GM21619 (cell line): ENCODE measurements at regions not wholly inside any gene's neighbourhood (a gene's known extent, or its start where the extent isn't known, plus 50 kb on each side); places are given as distances from the start of the nearest gene placed in this dataset.
A peak's percentile ranks its signal among the peaks of the same experiment; 100 is the strongest.

ENCODE experiments used
- ATAC-seq: cut with Tn5 transposase; IDR thresholded peaks from one replicate; pipeline ENCODE4 v1.9.1; 2021; ENCODE audit not compliant: unreplicated experiment

DNA sequence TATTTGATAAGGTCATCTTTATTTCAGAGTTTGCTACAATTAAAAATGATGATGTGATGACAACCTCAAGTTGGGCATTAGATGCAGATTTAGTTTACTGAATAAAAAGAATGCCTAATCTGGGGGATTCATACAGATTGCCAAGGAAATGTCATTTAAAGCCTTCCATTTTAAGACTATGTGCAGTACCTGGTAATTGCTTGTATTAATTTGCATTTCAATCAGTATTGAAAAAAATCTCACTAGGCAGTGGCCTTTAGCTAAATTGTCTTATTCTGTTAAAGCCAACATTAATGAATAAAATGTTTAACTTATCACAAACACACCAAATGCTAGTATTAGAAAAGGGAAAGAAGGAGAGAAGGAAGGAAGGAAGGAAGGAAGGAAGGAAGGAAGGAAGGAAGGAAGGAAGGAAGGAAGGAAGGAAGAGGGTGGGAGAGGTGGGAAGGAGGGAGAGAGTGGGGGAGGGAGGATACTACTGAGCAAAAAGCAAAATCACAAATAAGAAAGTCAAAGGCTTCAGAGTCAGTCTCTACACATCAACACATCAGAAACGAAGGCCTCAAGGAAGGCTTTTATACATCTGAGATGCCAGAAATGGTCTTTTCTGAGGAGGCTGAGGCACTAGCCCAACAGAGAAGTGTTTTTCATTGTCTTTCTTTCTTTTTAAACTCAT is 271.1 kb upstream of the CLEC14A start:
- ATAC-seq, result no peak

DNA sequence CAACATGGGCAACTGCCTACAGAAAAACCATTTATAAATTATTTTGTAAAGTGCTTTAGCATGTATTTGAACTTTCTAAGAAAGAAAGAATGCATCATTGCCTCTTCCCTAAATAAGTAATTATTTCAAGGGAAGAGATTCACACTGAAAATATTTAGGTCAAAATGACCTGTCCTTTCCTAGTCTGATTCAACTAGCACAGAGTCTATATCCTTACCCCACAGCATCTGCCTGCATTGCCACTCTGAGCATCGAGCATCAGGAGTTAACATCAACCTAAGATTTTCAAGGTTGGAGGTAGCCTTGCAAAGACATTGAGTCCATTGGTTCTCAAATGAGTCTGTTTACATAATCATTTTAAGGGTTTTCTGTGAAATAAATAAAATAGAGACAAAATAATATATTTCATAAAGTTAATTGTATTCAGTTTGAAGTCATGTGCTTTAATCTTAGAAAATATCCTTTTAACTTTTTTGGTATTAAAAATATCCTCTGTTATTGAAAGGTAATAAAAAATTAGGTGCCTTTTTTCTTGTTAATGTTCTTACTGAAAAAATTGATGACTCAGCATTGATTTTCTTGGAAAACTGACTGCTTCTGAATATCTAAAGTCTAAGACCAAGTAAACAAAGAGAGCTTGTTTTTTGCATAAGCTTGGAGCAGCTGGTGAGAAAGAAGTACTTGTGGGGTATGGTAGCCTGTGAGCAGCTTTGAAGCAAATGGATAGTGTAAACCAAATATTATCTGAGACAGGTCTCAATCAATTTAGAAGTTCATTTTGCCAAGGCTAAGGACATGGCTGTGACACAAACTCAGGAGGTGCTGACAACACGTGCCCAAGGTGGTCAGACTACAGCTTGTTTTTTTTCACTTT is 269.0 kb upstream of the CLEC14A start:
- ATAC-seq, result no peak

DNA sequence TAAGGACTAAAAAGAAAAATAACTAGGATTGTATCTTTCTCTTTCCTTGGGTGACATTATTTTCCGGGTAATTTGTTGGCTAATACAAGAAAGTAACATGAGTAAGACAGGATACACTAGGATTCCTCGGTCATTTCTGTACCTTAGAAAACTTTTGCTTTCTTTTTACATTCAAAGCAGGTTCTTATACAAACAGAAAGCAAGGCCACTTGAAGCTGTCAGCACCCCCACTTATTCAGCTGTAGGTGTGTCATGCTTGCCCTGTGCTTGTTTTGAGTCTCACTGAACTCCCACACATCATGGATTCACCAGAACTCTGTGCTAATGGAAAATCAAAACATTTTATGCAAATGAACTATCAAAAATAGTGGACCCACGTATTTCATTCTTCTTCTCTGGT is 266.8 kb upstream of the CLEC14A start:
- ATAC-seq, result no peak

DNA sequence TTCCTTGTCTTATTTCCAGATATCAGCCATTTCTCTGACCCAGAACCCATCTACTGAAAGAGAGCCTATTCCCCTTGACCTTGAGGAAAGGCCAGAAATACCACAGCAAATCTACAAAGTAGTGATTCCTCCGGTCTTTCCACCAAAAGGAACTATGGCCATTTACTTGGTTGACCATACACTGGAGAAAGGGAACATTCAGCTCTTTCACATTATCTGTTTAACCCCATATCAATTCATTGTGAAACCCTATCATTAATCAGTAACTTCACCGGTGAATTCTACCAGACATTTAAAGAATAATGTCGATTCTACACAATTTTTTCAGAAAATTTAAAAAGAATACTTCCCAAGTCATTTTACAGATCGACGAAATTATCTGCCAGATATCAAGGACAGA is 265.7 kb upstream of the CLEC14A start:
- no peak for ATAC-seq

DNA sequence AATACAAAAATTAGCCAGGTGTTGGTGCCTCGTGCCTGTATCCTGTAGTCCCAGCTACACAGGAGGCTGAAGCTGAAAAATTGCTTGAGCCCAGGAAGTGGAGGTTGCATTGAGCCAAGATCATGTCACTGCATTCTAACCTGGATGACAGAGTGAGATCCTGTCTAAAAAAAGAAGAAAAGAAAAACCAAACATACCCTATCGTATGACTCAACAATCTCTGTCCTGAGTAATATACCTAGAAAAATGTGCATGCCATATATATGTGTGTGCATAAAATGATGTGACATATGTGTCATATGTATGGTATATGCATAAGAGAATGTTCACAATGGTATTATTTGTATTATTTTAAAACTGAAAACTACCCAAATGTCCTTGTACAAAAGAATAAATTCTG is 261.5 kb upstream of the CLEC14A start:
- no peak for ATAC-seq

GRCh38 chr14:38512236-38512635 is 256.3 kb upstream of the CLEC14A start:
- ATAC-seq, result no peak

GRCh38 chr14:38507299-38507698 is 251.4 kb upstream of the CLEC14A start:
- no peak for ATAC-seq

DNA sequence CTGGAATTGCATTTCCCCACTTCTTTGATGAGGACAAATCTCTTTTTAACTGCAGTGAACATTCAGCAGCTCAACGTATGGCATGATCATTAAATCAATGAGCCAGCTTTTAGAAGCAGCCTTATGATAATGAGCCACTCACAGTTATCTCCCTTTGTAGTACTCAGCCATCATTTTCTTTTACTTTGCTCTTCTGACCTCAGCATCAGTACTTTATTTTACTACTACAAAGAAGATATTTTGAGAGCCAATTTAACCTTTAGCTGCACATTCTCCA is 250.0 kb upstream of the CLEC14A start:
- ATAC-seq, result no peak

- no peak for ATAC-seq
Measured at GRCh38 chr14:38505221-38505972, 249.5 kb upstream of the CLEC14A start.

DNA sequence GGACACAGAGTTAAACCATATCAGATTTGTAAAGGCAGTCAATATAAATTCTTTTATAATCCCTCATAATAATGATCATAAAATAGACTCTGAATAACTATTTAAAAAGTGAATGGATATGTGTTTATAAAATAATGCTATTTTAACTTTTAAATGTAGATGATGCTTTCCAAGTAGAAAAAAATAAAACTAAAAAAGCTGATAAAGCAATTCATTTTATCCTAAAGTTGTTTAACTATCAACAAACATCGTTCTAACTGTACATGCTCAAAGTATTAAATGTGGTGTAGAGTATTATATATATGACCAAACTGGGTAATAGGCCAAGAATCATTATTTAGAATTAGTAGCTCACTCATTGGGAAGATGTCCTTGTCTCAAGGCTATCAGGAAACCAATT is 248.3 kb upstream of the CLEC14A start:
- ATAC-seq, result no peak

- no peak for ATAC-seq
Measured at GRCh38 chr14:38502239-38502638, 246.3 kb upstream of the CLEC14A start.

DNA sequence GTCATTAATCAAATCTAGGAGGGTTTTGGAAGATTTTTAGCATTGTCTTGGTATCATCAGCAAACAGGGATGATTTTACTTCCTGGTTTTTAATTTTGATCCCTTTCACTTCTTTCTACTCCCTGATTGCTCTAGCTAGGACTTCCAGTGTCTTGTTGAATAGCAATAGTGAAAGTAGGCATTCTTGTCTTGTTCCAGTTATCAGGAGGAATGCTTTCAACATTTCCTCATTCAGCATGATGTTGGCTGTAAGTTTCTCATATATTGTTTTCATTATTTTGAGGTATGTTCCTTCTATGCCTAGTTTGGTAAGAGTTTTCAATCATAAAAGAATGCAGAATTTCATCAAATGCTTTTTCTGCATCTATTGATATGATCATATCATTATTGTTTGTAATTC is 244.2 kb upstream of the CLEC14A start:
- ATAC-seq, result no peak

- no peak for ATAC-seq
Measured at GRCh38 chr14:38496092-38496491, 240.2 kb upstream of the CLEC14A start.

GRCh38 chr14:38490273-38490672 is 234.4 kb upstream of the CLEC14A start:
- ATAC-seq, result peak; percentile 91

DNA sequence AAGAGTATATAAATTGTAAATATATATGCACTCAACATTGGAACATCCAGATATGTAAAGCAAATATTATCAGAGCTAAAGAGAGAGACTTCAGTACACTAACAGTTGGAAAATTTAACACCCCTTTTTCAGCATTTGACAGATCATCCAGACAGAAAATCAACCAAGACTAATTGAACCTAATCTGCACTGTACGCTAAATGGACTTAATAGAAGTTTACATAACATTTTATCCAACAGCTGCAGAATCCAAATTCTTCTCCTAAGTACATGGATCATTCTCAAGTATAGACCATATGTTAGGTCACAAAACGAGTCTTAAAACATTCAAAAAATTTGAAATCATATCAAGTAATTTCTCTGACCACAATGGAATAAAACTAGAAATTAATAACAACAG is 229.1 kb upstream of the CLEC14A start:
- ATAC-seq, result no peak

DNA sequence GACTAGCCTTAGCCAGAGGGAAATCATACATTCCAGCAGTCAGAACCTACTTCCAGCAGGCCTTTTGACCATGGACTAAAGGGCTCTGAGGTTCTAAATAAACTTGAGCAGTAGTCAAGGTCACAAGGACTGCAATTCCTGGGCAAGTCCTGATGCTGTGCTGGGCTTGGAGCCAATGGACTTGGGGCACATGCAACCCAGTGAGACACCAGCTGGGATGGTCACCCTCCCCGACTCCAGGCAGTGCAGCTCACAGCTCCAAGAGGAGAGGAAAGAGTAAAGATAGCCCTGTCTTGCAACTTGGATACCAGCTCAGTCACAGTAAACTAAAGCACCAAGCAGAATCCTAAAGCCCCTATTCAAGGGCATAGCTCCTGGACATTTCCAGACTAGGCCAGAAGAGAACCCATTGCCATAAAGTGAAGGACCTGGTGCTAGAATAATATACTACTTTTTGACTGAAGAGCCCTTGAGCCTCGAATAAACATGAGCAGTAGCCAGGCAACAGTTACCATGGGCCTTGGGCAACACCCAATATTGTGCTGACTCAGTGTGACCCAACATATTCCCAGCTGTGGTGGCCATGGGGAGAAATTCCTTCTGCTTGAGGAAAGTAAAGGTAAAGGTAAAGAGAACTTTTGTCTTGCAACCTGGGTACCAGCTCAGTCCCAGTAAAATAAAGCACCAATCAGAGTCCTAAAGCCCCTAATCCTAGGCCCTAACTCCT is 226.2 kb upstream of the CLEC14A start:
- ATAC-seq, result no peak

- ATAC-seq, result no peak
Measured at GRCh38 chr14:38469156-38469555, 213.3 kb upstream of the CLEC14A start.

DNA sequence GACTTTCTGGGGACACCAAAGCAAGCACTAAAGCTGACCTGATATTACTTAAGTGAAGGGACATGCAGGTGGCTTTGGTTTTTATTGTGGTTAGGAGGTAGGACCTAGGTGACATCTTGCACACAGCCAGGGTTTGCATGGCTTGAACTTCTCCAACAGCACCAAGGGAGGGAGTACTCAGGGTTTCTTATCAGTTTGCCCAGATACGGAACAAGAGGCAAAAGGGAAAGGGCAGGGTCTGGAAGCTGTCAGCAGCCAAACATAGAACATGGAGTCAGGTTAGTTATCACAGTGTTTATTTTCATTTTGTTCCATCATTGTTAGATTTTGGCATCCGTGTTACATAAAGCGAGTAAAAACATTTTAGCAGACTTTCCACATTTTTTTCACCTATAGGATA is 186.3 kb upstream of the CLEC14A start:
- ATAC-seq, result no peak

DNA sequence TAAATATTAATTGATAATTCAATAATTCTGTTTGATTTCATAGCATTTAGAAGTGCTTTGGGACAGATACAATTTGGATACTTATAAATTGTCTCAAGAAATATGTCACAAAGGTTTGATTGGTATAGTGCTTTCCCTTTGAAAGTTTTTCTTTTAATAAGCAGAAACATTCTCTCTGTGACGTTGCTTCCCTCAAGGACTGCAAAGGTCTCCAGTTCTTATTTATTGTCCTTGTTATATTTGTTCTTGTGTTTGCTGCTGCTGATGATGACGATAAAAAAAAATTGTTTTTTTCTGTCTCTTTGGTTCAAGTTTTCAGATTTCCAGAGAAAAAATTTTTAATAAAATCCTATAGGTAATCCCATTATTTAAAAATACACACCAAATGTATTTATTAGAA is 176.3 kb upstream of the CLEC14A start:
- ATAC-seq, result no peak

DNA sequence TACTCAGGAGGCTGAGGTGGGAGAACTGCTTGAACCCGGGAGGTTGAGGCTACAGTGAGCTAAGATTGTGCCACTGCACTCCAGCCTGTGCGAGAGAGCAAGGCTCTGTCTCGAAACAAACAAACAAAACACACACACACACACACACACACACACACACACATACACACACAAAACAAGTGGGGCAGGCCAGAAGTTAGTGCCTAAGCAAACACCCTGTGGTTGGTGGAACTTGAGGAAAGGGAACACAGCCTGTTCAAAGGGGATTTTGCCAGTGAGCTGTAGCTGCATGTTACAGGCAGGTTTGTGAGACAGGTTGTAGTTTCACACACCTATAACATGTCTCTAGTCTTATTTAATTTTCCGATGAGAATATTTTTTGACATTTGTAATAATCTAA is 175.3 kb upstream of the CLEC14A start:
- no peak for ATAC-seq

GRCh38 chr14:38430522-38430921 is 174.6 kb upstream of the CLEC14A start:
- no peak for ATAC-seq
